AG09309 (cell line): ENCODE measurements at regions not wholly inside any gene's neighbourhood (a gene's known extent, or its start where the extent isn't known, plus 50 kb on each side); places are given as distances from the start of the nearest gene placed in this dataset.

Source experiments
- DNase-seq: peaks from one replicate; pipeline ENCODE4 v3.0.0-alpha.2; 2010; ENCODE audit warnings: low read depth
- H3K4me3 ChIP-seq: 2 replicates; pipeline ENCODE4 v1.5.1; 2011; ENCODE audit warnings: mild to moderate bottlenecking, low read depth, low read length, moderate library complexity; ENCODE audit not compliant: control insufficient read depth
- CTCF ChIP-seq: IDR thresholded peaks from 2 replicates; pipeline ENCODE4 v1.5.1; 2011; ENCODE audit warnings: mild to moderate bottlenecking, low read depth, low read length, inconsistent platforms; ENCODE audit not compliant: insufficient read depth, control insufficient read depth; ENCODE audit errors: missing control alignments

GRCh38 chr3:181847276-181847675 is 135.6 kb downstream of the SOX2 start:
- no peak for TF ChIP-seq CTCF
- no peak overlapping the region for H3K4me3 ChIP-seq
- DNase-seq: no peak

- no peak overlapping the region for H3K4me3 ChIP-seq
- no peak for DNase-seq
- no peak for TF ChIP-seq CTCF
Measured at GRCh38 chr3:181851063-181851462, 139.3 kb downstream of the SOX2 start.

GRCh38 chr3:181855825-181856224 is 144.1 kb downstream of the SOX2 start:
- no peak overlapping the region for H3K4me3 ChIP-seq
- TF ChIP-seq CTCF: no peak
- no peak for DNase-seq

- DNase-seq: no peak
- TF ChIP-seq CTCF: no peak
- no peak overlapping the region for H3K4me3 ChIP-seq
Measured at GRCh38 chr3:181859518-181859917, 147.8 kb downstream of the SOX2 start.

GRCh38 chr3:181860235-181860634 is 148.5 kb downstream of the SOX2 start:
- H3K4me3 ChIP-seq: no peak overlapping the region
- no peak for TF ChIP-seq CTCF
- no peak for DNase-seq

GRCh38 chr3:181862502-181862901 is 150.8 kb downstream of the SOX2 start:
- no peak overlapping the region for H3K4me3 ChIP-seq
- no peak for DNase-seq
- no peak for TF ChIP-seq CTCF

- no peak for DNase-seq
- no peak for TF ChIP-seq CTCF
- no peak overlapping the region for H3K4me3 ChIP-seq
Measured at GRCh38 chr3:181868576-181869082, 156.9 kb downstream of the SOX2 start.
